ENCODE measurements at regions not wholly inside any gene's neighbourhood (a gene's known extent, or its start where the extent isn't known, plus 50 kb on each side); places are given as distances from the start of the nearest gene placed in this dataset.

- DNase-seq (peak in 2 of 3 donors; percentile 11 to 33), ATAC-seq (no peak)
- no peak overlapping the region for H3K4me3 ChIP-seq
- TF ChIP-seq POLR2A (IDR thresholded peaks at IDR 0.05): no peak
- no peak for TF ChIP-seq CTCF (IDR thresholded peaks at IDR 0.05)
- H3K36me3 ChIP-seq: no peaks in the 10 kb centered on the region
- H3K27ac ChIP-seq: no peak overlapping the region
- WGBS (ENCODE audit: insufficient coverage, low coverage, low lambda C conversion rate, missing lambda C conversion rate): 92% methylated on average over 13 of the region's 19 CpGs
- no peaks in the 10 kb centered on the region for H3K9me3 ChIP-seq
- intact Hi-C loops (cut with DNase I): no loop called here
- no peaks in the 10 kb centered on the region for H3K27me3 ChIP-seq
- H3K4me1 ChIP-seq: no peaks in the 10 kb centered on the region
Observed at GRCh38 chr11:70504246-70505020, 106.1 kb downstream of the CTTN start.

GRCh38 chr11:70505331-70505731 lies 107.0 kb downstream of the CTTN start:
- DNase-seq: peak in 2 of 3 donors; percentile 10 to 47
- Histone ChIP-seq H3K4me3 (no peak overlapping the region), H3K4me1 (no peaks in the 10 kb centered on the region), H3K27ac (no peak overlapping the region), H3K27me3 (no peaks in the 10 kb centered on the region), H3K36me3 (no peaks in the 10 kb centered on the region), H3K9me3 (no peaks in the 10 kb centered on the region)
- intact Hi-C loops (cut with DNase I): no loop called here
- no peak for ATAC-seq
- TF ChIP-seq CTCF (IDR thresholded peaks at IDR 0.05) (no peak), POLR2A (IDR thresholded peaks at IDR 0.05) (no peak)
- 40% methylated on average over 2 of the region's 11 CpGs for WGBS (ENCODE audit: insufficient coverage, low coverage, low lambda C conversion rate, missing lambda C conversion rate)

GRCh38 chr11:70505761-70506657 lies 107.7 kb downstream of the CTTN start:
- 94% methylated on average over 3 of the region's 15 CpGs for WGBS (ENCODE audit: insufficient coverage, low coverage, low lambda C conversion rate, missing lambda C conversion rate)
- Histone ChIP-seq H3K36me3 (no peaks in the 10 kb centered on the region), H3K27ac (no peak overlapping the region), H3K4me1 (no peaks in the 10 kb centered on the region), H3K27me3 (no peaks in the 10 kb centered on the region), H3K9me3 (no peaks in the 10 kb centered on the region), H3K4me3 (no peak overlapping the region)
- intact Hi-C loops (cut with DNase I): no loop called here
- peak in 1 of 4 donors; percentile 9 for ATAC-seq
- DNase-seq: peak in 2 of 3 donors; percentile 7 to 19
- TF ChIP-seq CTCF (IDR thresholded peaks at IDR 0.05) (no peak), POLR2A (IDR thresholded peaks at IDR 0.05) (no peak)

- WGBS (ENCODE audit: insufficient coverage, low coverage, low lambda C conversion rate, missing lambda C conversion rate): 93% methylated on average over 3 of the region's 5 CpGs
- TF ChIP-seq POLR2A (IDR thresholded peaks at IDR 0.05) (no peak), CTCF (IDR thresholded peaks at IDR 0.05) (no peak)
- Histone ChIP-seq H3K27ac (no peak overlapping the region), H3K9me3 (no peaks in the 10 kb centered on the region), H3K27me3 (no peaks in the 10 kb centered on the region), H3K4me3 (no peak overlapping the region), H3K4me1 (no peaks in the 10 kb centered on the region), H3K36me3 (no peaks in the 10 kb centered on the region)
- intact Hi-C loops (cut with DNase I): no loop called here
- peak in 2 of 3 donors; percentile 5 to 15 for DNase-seq
- no peak for ATAC-seq
Observed at GRCh38 chr11:70506658-70506970, 108.3 kb downstream of the CTTN start.
